ENCODE measurements at regions not wholly inside any gene's neighbourhood (a gene's known extent, or its start where the extent isn't known, plus 50 kb on each side); places are given as distances from the start of the nearest gene placed in this dataset.

DNA sequence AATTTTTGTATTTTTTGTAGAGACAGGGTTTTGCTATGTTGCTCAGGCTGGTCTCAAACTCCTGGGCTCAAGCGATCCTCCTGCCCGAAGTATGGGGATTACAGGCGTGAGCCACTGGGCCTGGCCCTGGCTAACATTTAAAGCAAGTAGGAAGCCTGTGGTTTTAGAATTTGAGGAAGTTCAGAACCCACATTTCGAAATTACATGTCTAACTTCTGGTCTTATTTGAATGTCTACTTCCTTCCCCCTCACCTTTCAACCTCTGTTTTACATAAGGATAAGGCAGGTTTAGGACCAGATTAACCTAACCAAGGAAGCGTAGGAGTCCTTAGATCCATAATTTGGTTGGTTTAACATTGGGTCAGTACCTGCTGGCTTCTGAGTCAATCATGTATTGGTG lies 120.5 kb upstream of the PROK2 start:
- TF ChIP-seq POLR2A (IDR thresholded peaks at IDR 0.05; ENCODE audit: extremely low read depth, insufficient read length): no peak
- TF ChIP-seq, protein P1, sequence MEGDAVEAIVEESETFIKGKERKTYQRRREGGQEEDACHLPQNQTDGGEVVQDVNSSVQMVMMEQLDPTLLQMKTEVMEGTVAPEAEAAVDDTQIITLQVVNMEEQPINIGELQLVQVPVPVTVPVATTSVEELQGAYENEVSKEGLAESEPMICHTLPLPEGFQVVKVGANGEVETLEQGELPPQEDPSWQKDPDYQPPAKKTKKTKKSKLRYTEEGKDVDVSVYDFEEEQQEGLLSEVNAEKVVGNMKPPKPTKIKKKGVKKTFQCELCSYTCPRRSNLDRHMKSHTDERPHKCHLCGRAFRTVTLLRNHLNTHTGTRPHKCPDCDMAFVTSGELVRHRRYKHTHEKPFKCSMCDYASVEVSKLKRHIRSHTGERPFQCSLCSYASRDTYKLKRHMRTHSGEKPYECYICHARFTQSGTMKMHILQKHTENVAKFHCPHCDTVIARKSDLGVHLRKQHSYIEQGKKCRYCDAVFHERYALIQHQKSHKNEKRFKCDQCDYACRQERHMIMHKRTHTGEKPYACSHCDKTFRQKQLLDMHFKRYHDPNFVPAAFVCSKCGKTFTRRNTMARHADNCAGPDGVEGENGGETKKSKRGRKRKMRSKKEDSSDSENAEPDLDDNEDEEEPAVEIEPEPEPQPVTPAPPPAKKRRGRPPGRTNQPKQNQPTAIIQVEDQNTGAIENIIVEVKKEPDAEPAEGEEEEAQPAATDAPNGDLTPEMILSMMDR (IDR thresholded peaks at IDR 0.05; ENCODE audit: low read depth, low read length): no peak
